Smooth muscle cell (in vitro differentiated cells): ENCODE measurements at regions not wholly inside any gene's neighbourhood (a gene's known extent, or its start where the extent isn't known, plus 50 kb on each side); places are given as distances from the start of the nearest gene placed in this dataset.

Experiments
- DNase-seq: peaks from one replicate; lab custom pipeline; 2025; ENCODE audit not compliant: unreplicated experiment; lab: John Stamatoyannopoulos, UW
- H2AFZ ChIP-seq: fragments of 200-600 bp; sonication (generic); 2 replicates; pipeline ENCODE4 v1.6.0; 2016; ENCODE audit warnings: antibody characterized with exemption, low read depth, mild to moderate bottlenecking
- H3F3A ChIP-seq: fragments of 200-600 bp; sonication (generic); 2 replicates; pipeline ENCODE4 v1.6.0; 2017; ENCODE audit warnings: antibody characterized with exemption, low read depth
- H3K27ac ChIP-seq: fragments of 200-600 bp; sonication (generic); 2 replicates; pipeline ENCODE4 v1.5.1; 2016; ENCODE audit warnings: low read depth, mild to moderate bottlenecking
- H3K27me3 ChIP-seq: fragments of 200-600 bp; sonication (generic); 2 replicates; pipeline ENCODE4 v1.6.1; 2016; ENCODE audit warnings: low read depth, mild to moderate bottlenecking
- H3K36me3 ChIP-seq: fragments of 200-600 bp; sonication (generic); 2 replicates; pipeline ENCODE4 v1.5.1; 2016; ENCODE audit warnings: low read depth
- H3K4me1 ChIP-seq: fragments of 200-600 bp; sonication (generic); 2 replicates; pipeline ENCODE4 v1.5.1; 2016; ENCODE audit warnings: low read depth
- H3K4me2 ChIP-seq: fragments of 200-600 bp; sonication (generic); 2 replicates; pipeline ENCODE4 v1.6.0; 2016; ENCODE audit warnings: mild to moderate bottlenecking
- H3K4me3 ChIP-seq: fragments of 200-600 bp; sonication (generic); 2 replicates; pipeline ENCODE4 v1.5.1; 2016; ENCODE audit warnings: mild to moderate bottlenecking
- H3K79me2 ChIP-seq: fragments of 200-600 bp; sonication (generic); 2 replicates; pipeline ENCODE4 v1.6.0; 2016; ENCODE audit warnings: low read depth, mild to moderate bottlenecking
- H3K9ac ChIP-seq: fragments of 200-600 bp; sonication (generic); 2 replicates; pipeline ENCODE4 v1.6.0; 2016; ENCODE audit warnings: low read depth
- H3K9me3 ChIP-seq: fragments of 200-600 bp; sonication (generic); replicated peaks from 2 replicates; pipeline ENCODE4 v1.5.1; 2016; ENCODE audit warnings: low read depth
- H4K20me1 ChIP-seq: fragments of 200-600 bp; sonication (generic); 2 replicates; pipeline ENCODE4 v1.6.0; 2016; ENCODE audit warnings: low read depth
- CTCF ChIP-seq: fragments of 200-600 bp; sonication (generic); IDR thresholded peaks from 2 replicates; pipeline ENCODE4 v1.5.1; 2017; ENCODE audit warnings: borderline replicate concordance, mild to moderate bottlenecking, antibody characterized with exemption; ENCODE audit not compliant: insufficient read depth, poor library complexity, severe bottlenecking
- WGBS: methylation state at CpG from one replicate; pipeline ENCODE4 v1.1.7; 2016; ENCODE audit warnings: low lambda C conversion rate; 5-methylcytosine and 5-hydroxymethylcytosine counted together
- small RNA-seq: library from RNA; depleted of rRNA; stranded (forward); fragments of <200 nt; gene quantifications from one replicate; pipeline ENCODE3, GENCODE V24; 2014

- H3K27ac ChIP-seq, result no peak overlapping the region
- H3K4me1 ChIP-seq, result no peaks in the 10 kb centered on the region
- no peaks in the 10 kb centered on the region for H4K20me1 ChIP-seq
- no peaks in the 10 kb centered on the region for H3F3A ChIP-seq
- DNase-seq, result no peak
- H3K4me3 ChIP-seq, result no peak overlapping the region
- H2AFZ ChIP-seq, result no peak overlapping the region
- no peak overlapping the region for H3K4me2 ChIP-seq
- no peak for TF ChIP-seq CTCF
- no peaks in the 10 kb centered on the region for H3K36me3 ChIP-seq
- no peaks in the 10 kb centered on the region for H3K79me2 ChIP-seq
- WGBS, result 83% methylated on average over 5 of the region's 5 CpGs
- no peak overlapping the region for H3K9ac ChIP-seq
- no peaks in the 10 kb centered on the region for H3K9me3 ChIP-seq
- peaks cover 35% of the 10 kb centered on the region for H3K27me3 ChIP-seq
Observed at GRCh38 chr12:67211029-67211428, 58.1 kb upstream of the CAND1 start.

- H3K36me3 ChIP-seq, result no peaks in the 10 kb centered on the region
- no peak overlapping the region for H3K4me3 ChIP-seq
- no peak overlapping the region for H3K9ac ChIP-seq
- H4K20me1 ChIP-seq, result no peaks in the 10 kb centered on the region
- H3F3A ChIP-seq, result no peaks in the 10 kb centered on the region
- 74% methylated on average over 2 of the region's 2 CpGs for WGBS
- no peak overlapping the region for H2AFZ ChIP-seq
- H3K27me3 ChIP-seq, result peaks cover 35% of the 10 kb centered on the region
- no peak for DNase-seq
- H3K9me3 ChIP-seq, result no peaks in the 10 kb centered on the region
- H3K27ac ChIP-seq, result no peak overlapping the region
- H3K4me1 ChIP-seq, result no peaks in the 10 kb centered on the region
- no peak overlapping the region for H3K4me2 ChIP-seq
- H3K79me2 ChIP-seq, result no peaks in the 10 kb centered on the region
- TF ChIP-seq CTCF, result no peak
Observed at GRCh38 chr12:67211494-67211893, 57.7 kb upstream of the CAND1 start.

GRCh38 chr12:67217647-67218046 is 51.5 kb upstream of the CAND1 start:
- no peak for TF ChIP-seq CTCF
- Histone ChIP-seq H3K4me2 (no peak overlapping the region), H3F3A (no peaks in the 10 kb centered on the region), H3K27ac (no peak overlapping the region), H3K79me2 (no peaks in the 10 kb centered on the region), H3K9me3 (no peaks in the 10 kb centered on the region), H3K4me3 (no peak overlapping the region), H3K36me3 (no peaks in the 10 kb centered on the region), H4K20me1 (no peaks in the 10 kb centered on the region), H3K27me3 (peaks cover 20% of the 10 kb centered on the region), H3K4me1 (no peaks in the 10 kb centered on the region), H2AFZ (no peak overlapping the region), H3K9ac (no peak overlapping the region)
- no peak for DNase-seq
- 83% methylated on average over 6 of the region's 6 CpGs for WGBS

Small RNAs in the stretch of these regions (small RNA-seq; reads per million reads assigned to genes)
- 0.24 reads per million for gene AC073530.2
